Activated B cell treated with CpG ODN at 0.5 μM for 24 hours (primary cell): ENCODE measurements at regions not wholly inside any gene's neighbourhood (a gene's known extent, or its start where the extent isn't known, plus 50 kb on each side); places are given as distances from the start of the nearest gene placed in this dataset.
A peak's percentile ranks its signal among the peaks of the same experiment; 100 is the strongest.
"Not testable (repeated sequence)": the region's sequence is repeated elsewhere in the genome, so short reads cannot be mapped to it uniquely, and the experiment has no call there.

ENCODE experiments used
- ATAC-seq: fragments of 200-7000 bp; cut with Tn5 transposase; one replicate; pipeline ENCODE4 v1.10.0; 2021; ENCODE audit warnings: low read depth, mild to moderate bottlenecking, moderate library complexity
- CTCF ChIA-PET: fragments of 350-600 bp; sonication (Branson Sonifier 250); formaldehyde crosslinking; loops from one replicate; lab custom pipeline; 2021; ENCODE audit warnings: antibody characterized with exemption; lab: Charles Lee
- POLR2A ChIA-PET: fragments of 350-600 bp; sonication (Branson Sonifier 250); formaldehyde crosslinking; loops from one replicate; lab custom pipeline; 2021; ENCODE audit warnings: antibody characterized with exemption; lab: Charles Lee
- DNase-seq: peaks from one replicate; pipeline ENCODE4 v3.0.0; 2022
- H3K27ac Mint-ChIP-seq: one replicate; pipeline ENCODE4 v1.8.0; 2020; ENCODE audit warnings: mixed read lengths
- H3K27me3 Mint-ChIP-seq: one replicate; pipeline ENCODE4 v1.8.0; 2021; ENCODE audit warnings: mixed read lengths
- H3K36me3 Mint-ChIP-seq: one replicate; pipeline ENCODE4 v1.8.0; 2021; ENCODE audit warnings: low read depth, mixed read lengths
- H3K4me1 Mint-ChIP-seq: one replicate; pipeline ENCODE4 v1.8.0; 2021; ENCODE audit warnings: mixed read lengths
- H3K4me3 Mint-ChIP-seq: one replicate; pipeline ENCODE4 v1.8.0; 2020; ENCODE audit warnings: mild to moderate bottlenecking, mixed read lengths
- H3K9me3 Mint-ChIP-seq: one replicate; pipeline ENCODE4 v1.8.0; 2020; ENCODE audit warnings: mixed read lengths
- CTCF ChIP-seq: fragments of 200-600 bp; IDR thresholded peaks from one replicate; pipeline ENCODE4 v1.8.0; 2022; ENCODE audit warnings: antibody characterized with exemption, mild to moderate bottlenecking
- intact Hi-C: fragments of 100-400 bp; cut with micrococcal nuclease; formaldehyde crosslinking; loops from one replicate; pipeline ENCODE4 v1.15.1; 2024

DNA sequence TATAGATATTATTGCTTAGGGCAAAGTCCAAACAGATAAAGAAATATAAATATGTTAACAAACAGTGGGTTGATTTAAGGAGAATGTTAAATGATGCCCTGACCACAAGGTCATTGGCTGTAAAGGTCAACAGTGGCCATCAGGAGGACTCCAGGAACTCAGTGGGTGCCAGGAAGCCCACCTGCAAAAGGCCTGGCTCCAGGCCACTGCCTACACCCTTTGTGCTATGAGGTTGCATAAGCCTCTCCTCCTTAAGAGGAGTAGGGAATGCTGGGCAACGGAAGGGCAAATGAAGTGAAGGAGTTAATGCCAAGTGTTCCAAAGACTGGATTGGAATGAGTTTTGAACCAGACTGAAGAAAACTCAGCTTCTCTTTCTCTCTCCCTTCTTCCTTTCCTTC, 73.3 kb upstream of the ALX4 start:
- Mint-ChIP-seq H3K4me1 (no peaks in the 10 kb centered on the region), H3K27me3 (peaks cover 39% of the 10 kb centered on the region), H3K36me3 (no peaks in the 10 kb centered on the region), H3K4me3 (no peak overlapping the region), H3K27ac (no peak overlapping the region), H3K9me3 (no peaks in the 10 kb centered on the region)
- POLR2A ChIA-PET = no interaction called here
- CTCF ChIA-PET = no interaction called here
- ATAC-seq = no peak
- DNase-seq = no peak
- intact Hi-C loops = no loop called here
- no peak for TF ChIP-seq CTCF

DNA sequence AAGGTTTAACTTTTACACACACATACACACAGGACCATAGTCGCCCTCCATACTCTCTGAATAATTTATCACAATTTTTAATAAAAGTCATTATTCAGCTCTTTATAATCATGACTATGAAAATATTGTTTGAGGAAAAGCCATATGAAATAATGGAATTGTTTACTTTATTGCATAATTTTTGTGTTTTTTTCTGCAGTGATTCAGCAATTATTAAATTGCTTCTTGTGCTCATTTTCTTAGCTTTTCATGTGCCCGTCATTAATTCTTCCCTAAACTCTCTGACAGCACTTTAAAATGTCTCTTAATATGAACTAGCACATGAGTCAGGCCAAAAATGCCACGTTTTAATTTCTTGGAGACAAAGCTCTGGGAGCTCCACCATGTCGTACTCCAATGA, 77.5 kb upstream of the ALX4 start:
- ATAC-seq (no peak), DNase-seq (no peak)
- no peak overlapping the region for H3K27ac Mint-ChIP-seq
- peaks cover 7% of the 10 kb centered on the region for H3K4me1 Mint-ChIP-seq
- no peaks in the 10 kb centered on the region for H3K9me3 Mint-ChIP-seq
- H3K36me3 Mint-ChIP-seq = no peaks in the 10 kb centered on the region
- intact Hi-C loops = no loop called here
- ChIA-PET CTCF (no interaction called here), POLR2A (no interaction called here)
- H3K27me3 Mint-ChIP-seq = peaks cover 35% of the 10 kb centered on the region
- no peak for TF ChIP-seq CTCF
- H3K4me3 Mint-ChIP-seq = no peak overlapping the region

GRCh38 chr11:44387825-44388224, 77.9 kb upstream of the ALX4 start:
- DNase-seq (no peak), ATAC-seq (no peak)
- H3K4me3 Mint-ChIP-seq = no peak overlapping the region
- intact Hi-C loops = no loop called here
- TF ChIP-seq CTCF = no peak
- peaks cover 7% of the 10 kb centered on the region for H3K4me1 Mint-ChIP-seq
- no peak overlapping the region for H3K27ac Mint-ChIP-seq
- ChIA-PET POLR2A (no interaction called here), CTCF (no interaction called here)
- H3K27me3 Mint-ChIP-seq = peaks cover 31% of the 10 kb centered on the region
- no peaks in the 10 kb centered on the region for H3K36me3 Mint-ChIP-seq
- no peaks in the 10 kb centered on the region for H3K9me3 Mint-ChIP-seq

DNA sequence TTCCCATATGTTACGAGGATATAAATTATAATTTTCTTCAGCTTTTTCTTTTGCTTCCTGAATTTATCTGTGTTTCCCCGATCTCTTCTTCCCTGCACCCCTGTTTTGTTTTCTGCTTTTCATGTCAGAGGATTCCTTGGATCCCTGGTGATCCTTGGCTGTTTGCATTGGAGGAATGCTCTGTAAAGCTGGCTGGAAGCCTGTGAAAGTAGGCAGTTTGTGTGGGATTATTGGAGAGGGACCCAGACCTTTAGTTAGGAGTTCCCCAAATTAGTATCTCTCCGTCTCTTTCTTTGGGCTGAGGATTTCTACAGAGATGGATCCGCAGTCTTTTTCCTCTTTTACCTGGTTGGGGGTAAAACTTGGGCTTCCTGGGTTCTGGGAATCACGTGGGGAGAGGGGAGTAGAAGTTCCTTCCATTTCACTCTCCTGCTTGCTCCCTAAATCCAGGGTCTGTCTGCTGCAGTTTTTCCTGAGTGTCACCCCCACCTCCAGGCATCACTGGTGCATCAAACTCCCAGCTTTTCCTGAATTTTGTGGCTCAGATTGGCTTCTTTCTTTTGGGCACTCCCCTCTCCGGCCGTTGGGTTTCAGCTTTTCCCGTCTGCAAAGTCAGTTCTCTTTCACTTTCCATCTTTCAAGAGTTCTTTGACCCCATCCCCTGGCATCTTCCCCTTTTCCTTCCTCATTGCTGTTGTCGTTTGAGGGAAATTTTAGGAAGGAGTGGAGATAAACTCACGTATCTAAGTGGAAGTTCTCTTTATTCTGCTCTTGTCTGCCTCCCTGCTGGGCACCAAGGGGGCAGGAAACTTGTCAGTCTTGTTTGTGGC, 79.1 kb upstream of the ALX4 start:
- DNase-seq (no peak), ATAC-seq (no peak)
- POLR2A ChIA-PET = no interaction called here
- Mint-ChIP-seq H3K9me3 (no peaks in the 10 kb centered on the region), H3K4me1 (peaks cover 7% of the 10 kb centered on the region), H3K36me3 (no peaks in the 10 kb centered on the region), H3K4me3 (no peak overlapping the region), H3K27ac (no peak overlapping the region), H3K27me3 (peaks cover 23% of the 10 kb centered on the region)
- CTCF ChIA-PET = no interaction called here
- intact Hi-C loops = no loop called here
- no peak for TF ChIP-seq CTCF

DNA sequence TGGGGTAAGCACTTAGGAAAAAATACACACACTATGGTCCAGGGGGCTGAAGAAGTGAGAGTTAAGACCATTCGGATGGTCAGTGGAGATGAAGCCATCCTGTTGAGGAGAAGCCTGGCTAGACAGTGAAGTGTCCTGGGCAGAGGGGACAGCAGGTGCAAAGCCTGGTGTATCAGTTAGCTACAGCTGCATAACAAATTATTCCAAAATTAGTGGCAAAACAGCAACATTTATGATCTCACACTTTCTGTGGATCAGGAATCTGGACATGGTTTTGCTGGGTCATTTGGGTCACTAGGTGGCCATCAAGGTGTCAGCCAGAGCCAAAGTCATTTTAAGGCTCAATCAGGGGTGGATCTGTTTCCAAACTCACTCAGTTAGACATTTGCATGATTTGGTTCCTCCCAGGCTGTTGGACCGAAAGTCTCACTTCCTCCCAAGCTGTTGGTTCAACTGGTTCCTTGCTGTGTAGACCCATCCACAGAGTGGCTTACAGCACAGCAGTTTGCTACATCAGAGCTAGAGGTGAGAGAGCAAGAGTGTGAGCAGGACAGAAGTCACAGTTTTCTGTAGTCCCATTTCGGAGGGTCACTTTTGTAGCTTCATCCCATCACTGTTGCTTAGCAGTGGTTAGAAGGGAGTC, 80.1 kb upstream of the ALX4 start:
- Mint-ChIP-seq H3K4me3 (no peak overlapping the region), H3K27me3 (peaks cover 17% of the 10 kb centered on the region), H3K27ac (no peak overlapping the region), H3K4me1 (peaks cover 7% of the 10 kb centered on the region), H3K9me3 (no peaks in the 10 kb centered on the region), H3K36me3 (no peaks in the 10 kb centered on the region)
- intact Hi-C loops = no loop called here
- POLR2A ChIA-PET = no interaction called here
- CTCF ChIA-PET = no interaction called here
- ATAC-seq (peak; percentile 25), DNase-seq (no peak)
- TF ChIP-seq CTCF = no peak

- peaks cover 17% of the 10 kb centered on the region for H3K27me3 Mint-ChIP-seq
- CTCF ChIA-PET, H3K4me1 Mint-ChIP-seq, H3K4me3 Mint-ChIP-seq, H3K36me3 Mint-ChIP-seq, POLR2A ChIA-PET, H3K27ac Mint-ChIP-seq, ATAC-seq, H3K9me3 Mint-ChIP-seq, intact Hi-C loops, DNase-seq: not testable (repeated sequence)
Observed at GRCh38 chr11:44391004-44391403, 81.1 kb upstream of the ALX4 start.

DNA sequence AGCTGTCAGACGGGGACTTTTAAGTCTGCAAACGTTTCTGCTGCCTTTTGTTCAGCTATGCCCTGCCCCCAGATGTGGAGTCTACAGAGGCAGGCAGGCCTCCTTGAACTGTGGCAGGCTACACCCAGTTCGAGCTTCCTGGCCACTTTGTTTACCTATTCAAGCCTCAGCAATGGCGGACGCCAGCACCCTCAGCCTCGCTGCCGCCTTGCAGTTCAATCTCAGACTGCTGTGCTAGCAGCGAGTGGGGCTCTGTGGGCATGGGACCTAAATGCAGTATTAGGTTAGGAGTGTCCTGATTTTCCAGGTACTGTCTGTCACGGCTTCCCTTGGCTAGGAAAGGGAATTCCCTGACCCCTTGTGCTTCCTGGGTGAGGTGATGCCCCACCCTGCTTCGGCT, 86.8 kb upstream of the ALX4 start:
- H3K36me3 Mint-ChIP-seq, ATAC-seq, H3K27ac Mint-ChIP-seq, POLR2A ChIA-PET, CTCF ChIA-PET, intact Hi-C loops, H3K4me3 Mint-ChIP-seq, H3K9me3 Mint-ChIP-seq, DNase-seq, H3K4me1 Mint-ChIP-seq: not testable (repeated sequence)
- peaks cover 13% of the 10 kb centered on the region for H3K27me3 Mint-ChIP-seq
